SK-N-DZ (cell line): ENCODE measurements at regions not wholly inside any gene's neighbourhood (a gene's known extent, or its start where the extent isn't known, plus 50 kb on each side); places are given as distances from the start of the nearest gene placed in this dataset.
"Not testable (repeated sequence)": the region's sequence is repeated elsewhere in the genome, so short reads cannot be mapped to it uniquely, and the experiment has no call there.

Source experiments
- DNase-seq: peaks from one replicate; pipeline ENCODE4 v3.0.0-alpha.2; 2015; ENCODE audit warnings: low spot score

DNA sequence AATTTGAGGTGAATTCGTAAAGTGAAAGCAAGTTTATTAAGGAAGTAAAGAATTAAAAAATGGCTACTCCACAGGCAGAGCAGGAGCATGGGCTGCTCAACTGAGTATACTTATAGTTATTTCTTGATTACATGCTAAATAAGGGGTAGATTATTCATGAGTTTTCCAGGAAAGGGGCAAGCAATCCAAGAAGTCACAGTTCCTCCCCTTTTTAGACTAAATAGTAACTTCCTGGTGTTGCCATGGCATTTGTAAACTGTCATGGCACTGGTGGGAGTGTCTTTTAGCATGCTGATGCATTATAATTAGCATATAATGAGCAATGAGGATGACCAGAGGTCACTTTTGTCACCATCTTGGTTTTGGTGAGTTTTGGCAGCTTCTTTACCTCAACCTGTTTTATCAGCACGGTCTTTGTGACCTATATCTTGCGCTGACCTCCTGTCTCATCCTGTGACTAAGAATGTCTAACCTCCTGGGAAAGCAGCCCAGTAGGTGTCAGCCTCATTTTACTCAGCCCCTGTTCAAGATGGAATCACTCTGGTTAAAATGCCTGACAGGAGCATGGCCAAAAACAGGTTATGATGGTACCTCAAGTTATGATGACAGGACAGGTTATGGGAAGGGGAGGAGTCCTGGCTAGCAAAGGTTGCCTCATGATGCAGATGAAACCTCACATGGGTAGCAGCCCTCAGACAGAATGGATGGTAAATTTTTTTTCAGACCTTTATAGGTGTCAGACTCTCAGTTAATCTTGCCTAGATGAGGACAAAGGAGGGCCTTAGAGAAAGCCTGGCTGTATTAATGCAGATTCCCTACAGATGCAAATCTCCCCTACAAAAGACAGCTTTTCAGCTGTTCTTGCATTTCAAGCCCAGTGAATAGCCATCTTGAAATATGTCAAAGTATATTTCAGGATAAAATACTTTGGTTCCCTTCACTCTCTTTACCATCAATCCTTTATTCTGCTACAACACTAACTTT, 49.7 kb downstream of the SIPA1L2 start:
- no peak for DNase-seq

GRCh38 chr1:232579466-232579865, 50.5 kb downstream of the SIPA1L2 start:
- DNase-seq = no peak

- DNase-seq = no peak
Observed at GRCh38 chr1:232578651-232579195, 51.2 kb downstream of the SIPA1L2 start.

DNA sequence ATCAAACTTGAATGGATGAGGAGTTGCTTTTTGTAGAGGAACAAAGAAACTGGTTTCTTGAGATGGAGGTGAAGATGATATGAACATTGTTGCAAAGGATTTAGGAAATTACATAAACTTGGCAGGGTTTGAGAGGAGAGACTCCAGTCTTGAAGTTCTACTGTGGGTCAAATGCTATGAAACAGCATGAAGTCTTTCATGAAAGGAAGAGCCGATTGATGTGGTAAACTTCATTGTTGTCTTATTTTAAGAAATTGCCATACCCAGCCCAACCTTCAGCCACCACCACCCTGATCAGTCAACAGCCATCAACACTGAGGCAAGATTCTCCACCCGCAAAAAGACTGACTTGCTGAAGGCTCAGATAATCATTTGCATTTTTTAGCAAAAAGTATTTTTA, 52.2 kb downstream of the SIPA1L2 start:
- no peak for DNase-seq

DNA sequence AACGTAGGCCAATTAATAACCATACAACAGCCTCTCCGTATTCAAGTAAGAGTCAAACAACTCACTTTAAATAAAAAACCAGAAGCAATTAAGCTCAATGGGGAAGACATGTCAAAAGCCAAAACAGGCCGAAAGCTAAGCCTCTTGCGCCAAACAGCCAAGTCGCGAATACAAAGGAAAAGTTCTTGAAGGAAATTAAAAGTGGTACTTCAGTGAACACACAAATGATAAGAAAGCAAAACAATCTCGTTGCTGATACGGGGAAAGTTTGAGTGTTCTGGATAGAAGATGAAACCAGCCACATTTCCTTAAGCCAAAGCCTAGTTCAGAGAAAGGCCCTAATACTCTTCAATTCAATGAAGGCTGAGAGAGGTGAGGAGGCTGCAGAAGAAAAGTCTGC, 53.4 kb downstream of the SIPA1L2 start:
- no peak for DNase-seq

DNA sequence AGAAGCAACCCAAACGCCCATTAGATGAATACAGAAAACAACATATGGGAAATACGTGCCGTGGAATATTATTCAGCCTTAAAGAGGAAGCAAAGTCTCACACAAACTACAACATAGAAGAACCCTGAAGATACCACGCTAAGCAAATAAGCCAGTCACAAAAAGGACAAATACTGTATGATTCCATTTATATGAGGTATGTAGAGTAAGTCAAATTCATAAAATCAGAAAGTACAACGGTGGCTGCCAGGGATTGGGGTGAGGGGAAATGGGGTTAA, 54.2 kb downstream of the SIPA1L2 start:
- no peak for DNase-seq

DNA sequence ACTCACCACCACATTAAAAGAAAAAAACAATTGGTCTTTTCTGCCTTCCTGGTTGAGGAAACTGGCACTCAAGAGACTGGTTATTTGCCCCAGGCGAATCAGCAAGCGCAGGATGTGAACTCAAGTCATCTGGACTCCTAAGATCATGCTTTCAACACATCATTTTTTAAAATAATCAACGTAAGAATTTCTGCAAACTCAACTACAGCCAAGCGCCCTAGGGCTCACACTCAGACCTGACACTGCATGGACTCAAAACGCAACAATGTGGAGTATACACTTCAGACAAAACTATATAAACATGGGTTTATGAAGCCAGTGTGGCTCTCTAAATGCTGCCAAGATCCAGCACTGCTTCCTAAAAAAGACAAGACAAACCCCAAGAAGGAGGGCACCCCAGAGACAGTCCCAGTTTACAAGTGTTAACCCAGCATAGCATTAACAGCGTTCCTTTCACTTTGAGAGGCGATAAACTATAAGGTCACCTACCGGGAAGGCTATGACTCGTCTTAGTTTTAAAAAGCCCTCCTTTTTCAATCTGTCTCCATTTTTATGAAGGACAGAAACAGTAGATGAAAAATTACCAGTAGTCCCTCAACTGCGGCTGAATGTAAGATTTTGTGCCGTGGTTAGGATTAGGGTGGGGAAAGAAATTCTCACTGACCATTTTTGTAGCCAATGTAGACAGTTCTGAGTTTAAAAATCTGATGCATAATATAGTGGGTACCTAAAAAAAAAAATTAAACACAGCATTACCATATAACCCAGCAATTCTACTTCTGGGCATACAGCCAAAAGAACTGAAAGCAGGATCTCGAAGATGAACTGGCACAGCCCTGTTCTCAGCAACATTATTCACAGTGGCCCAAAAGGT, 54.8 kb downstream of the SIPA1L2 start:
- DNase-seq = no peak

GRCh38 chr1:232574077-232574476, 55.9 kb downstream of the SIPA1L2 start:
- DNase-seq = no peak

- DNase-seq = no peak
Observed at GRCh38 chr1:232571523-232571922, 58.4 kb downstream of the SIPA1L2 start.

DNA sequence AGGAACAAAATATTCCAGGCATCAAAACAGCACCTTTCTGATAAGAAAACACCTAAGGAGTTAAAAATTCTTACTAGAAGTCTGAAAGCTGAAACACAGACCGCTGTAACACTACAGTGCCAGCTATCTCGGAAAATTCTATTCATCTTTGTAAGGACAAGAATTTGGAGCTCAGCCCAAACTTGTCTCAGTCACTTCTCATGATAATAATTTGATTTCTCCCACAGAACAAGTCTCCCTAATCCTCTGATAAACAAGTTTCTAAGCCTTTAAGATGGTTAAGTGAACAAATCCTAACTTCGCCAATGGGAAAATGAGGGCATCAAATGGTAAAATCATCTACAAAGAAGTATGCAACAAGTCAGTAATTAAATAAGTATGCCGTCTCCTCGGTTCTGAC, 59.9 kb downstream of the SIPA1L2 start:
- DNase-seq = no peak

DNA sequence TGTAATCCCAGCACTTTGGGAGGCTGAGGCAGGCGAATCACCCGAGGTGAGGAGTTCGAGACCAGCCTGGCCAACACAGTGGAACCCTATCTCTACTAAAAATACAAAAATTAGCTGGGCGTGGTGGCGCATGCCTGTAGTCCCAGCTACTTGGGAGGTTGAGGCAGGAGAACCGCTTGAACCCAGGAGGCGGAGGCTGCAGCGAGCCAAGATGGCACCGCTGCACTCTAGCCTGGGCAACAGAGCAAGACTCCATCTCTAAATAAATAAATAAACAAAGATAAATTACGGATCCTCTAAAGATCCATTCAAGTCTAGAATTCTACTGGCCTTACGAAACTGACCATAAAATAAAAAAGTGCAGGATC, 60.4 kb downstream of the SIPA1L2 start:
- not testable (repeated sequence) for DNase-seq

- no peak for DNase-seq
Observed at GRCh38 chr1:232568906-232569553, 60.9 kb downstream of the SIPA1L2 start.

DNA sequence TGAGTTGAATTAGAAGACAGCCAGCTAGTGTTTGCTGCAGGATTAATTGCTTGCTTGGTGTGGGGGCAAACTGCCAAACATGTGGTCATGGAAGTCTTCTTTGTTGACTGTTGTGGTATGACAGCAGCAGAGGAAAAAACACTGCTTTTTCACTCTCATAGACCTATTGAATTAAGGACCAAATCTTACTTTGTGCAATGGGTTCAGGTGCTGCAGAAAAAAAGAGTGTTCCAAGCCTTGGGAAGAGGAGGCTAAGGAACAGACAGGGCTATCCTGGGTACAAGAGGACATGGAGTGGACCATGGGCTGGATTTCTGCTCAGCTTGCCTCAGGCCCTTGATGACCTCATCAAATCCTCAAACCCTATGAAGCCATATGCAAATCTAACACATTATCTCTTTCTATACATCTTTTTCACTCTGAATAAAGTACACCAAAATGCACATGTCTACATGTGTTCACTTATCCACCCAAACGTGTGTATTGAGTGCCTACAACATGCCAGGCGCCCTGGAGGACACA, 61.5 kb downstream of the SIPA1L2 start:
- no peak for DNase-seq

DNA sequence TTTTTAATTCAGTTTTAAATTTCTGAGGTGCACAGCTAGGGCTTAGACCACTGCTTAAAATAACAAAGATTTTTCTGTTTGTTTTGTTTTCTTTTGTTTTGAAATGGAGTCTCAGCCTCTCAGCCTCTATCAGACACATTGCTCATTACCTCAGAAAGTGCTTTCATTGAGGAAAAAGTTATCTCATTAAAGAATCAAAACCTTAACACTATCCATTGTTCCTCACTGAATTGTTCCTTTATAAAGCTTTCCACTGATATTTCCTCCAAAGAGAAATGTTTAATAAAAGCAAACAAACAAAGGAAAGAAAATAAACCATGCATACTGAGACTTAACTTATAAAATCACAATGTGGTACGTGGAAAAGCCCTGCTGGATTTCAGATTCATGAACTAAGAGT, 63.8 kb downstream of the SIPA1L2 start:
- no peak for DNase-seq

DNA sequence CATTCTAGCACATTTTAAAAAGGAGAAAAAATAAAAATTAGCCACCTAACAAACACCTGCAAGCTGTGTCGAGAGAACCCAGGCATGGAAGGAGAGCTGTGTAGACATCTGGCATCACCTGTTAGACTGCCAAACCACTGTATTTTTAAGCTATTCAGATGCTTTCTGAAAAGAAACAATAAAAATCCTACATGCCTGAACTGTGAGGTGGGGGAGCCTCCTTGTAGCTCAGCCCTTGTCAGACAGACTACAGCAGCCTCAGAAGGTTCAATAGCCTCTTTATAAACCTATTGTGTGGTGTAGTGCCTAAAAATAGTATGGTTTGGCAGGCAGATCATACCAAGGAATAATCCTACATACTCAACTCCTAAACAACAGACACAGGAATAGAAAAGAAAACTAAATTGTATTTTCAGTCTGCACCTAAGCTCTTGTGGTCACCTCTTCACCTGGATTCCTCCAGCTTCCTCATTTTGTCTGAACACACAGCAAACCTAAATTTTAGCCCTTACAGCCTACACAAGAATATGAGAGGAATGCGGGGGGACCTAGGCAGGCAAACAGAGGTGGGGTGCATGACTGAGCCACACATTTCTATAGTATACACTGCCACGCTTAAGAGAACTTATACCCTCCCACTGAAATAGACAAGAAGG, 67.0 kb downstream of the SIPA1L2 start:
- no peak for DNase-seq

- no peak for DNase-seq
Observed at GRCh38 chr1:232561381-232561780, 68.6 kb downstream of the SIPA1L2 start.

GRCh38 chr1:232560940-232561339, 69.0 kb downstream of the SIPA1L2 start:
- no peak for DNase-seq

DNA sequence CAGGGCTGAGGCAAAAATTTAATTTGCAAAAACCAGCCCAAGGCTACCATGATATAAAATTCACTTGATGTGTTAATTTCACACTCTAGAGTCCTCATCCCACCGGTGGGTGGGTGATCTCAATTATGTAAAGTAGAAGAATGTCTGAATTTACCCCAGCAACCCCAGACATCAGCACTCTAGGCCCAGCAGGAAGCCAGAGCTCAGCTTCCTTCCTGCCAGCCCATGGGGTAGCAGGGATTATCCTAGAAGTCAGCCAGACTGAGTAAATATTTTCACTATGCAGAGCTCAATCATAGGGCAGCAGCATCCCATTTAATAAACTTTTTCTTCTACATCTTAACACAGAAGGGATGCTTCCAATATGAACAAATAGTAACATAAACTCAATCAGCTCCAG, 71.0 kb downstream of the SIPA1L2 start:
- DNase-seq = no peak

DNA sequence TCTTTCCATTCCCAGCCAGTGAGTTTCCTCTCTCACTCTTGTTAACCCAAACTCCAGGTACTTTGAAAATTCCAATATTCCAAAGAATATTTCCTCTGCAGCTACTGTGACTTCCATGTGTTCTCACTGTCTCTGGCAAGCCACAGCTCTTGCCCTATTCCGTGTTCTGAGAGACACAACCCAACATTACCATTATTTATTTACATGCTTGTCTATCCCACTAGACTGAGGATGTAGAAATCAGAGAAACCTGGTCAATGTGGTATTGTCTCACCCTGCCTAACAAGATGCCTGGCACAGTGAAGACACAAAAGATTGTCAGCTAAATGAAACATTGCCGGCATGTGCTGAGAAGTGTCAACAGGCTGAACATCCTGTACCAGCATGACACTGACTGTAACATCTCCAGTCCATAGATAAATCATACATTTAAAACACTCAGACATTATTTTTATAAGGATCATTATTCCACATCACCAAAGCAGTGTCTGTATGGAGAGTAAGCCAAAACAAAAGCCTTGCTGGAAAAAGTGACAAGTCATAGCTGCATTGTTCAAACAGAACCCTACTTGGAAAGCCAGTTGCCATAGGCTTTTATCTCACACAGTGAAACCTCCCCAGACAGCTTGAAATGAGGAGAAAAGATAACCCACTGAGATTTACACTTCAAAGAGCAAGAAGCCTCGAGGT, 72.3 kb downstream of the SIPA1L2 start:
- no peak for DNase-seq

GRCh38 chr1:232557096-232557495, 72.8 kb downstream of the SIPA1L2 start:
- no peak for DNase-seq

DNA sequence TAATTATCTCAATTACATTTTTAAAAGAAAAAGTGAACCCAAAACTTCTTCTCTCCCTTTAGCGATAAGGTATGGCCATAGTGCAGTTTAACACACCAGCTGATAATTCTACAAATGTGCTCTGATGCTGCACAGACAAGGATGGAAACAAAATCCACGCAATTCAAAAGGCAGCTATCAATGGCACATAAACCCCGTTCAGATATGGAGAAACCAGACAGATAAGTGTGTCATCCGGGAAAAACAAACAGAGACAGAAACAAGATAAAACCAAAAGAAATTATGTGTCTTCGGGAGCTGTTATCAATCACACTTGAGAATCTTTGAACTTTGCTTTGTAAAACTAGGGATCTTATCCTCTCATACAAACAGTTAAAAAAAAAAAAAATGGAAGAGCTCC, 73.6 kb downstream of the SIPA1L2 start:
- DNase-seq = no peak
